Activated CD8-positive, alpha-beta memory T cell treated with anti-CD3 and anti-CD28 coated beads, Interleukin-2, amount 10 ng/mL, durations not matched to agents 7 days and 5 days (primary cell): ENCODE measurements at regions not wholly inside any gene's neighbourhood (a gene's known extent, or its start where the extent isn't known, plus 50 kb on each side); places are given as distances from the start of the nearest gene placed in this dataset.
A peak's percentile ranks its signal among the peaks of the same experiment; 100 is the strongest.
"Not testable (repeated sequence)": the region's sequence is repeated elsewhere in the genome, so short reads cannot be mapped to it uniquely, and the experiment has no call there.

ENCODE experiments used
- ATAC-seq: fragments of 150-1000 bp; cut with Tn5 transposase; one replicate; pipeline ENCODE4 v1.10.0; 2021; ENCODE audit warnings: moderate library complexity
- CTCF ChIA-PET: fragments of 350-600 bp; sonication (Branson Sonifier 250); formaldehyde crosslinking; loops from one replicate; lab custom pipeline; 2021; ENCODE audit warnings: antibody characterized with exemption; lab: Charles Lee
- DNase-seq: peaks from one replicate; pipeline ENCODE4 v3.0.0-alpha.2; 2020
- H3K27ac Mint-ChIP-seq: one replicate; pipeline ENCODE4 v1.8.0; 2021; ENCODE audit warnings: mild to moderate bottlenecking, mixed read lengths
- H3K27me3 Mint-ChIP-seq: one replicate; pipeline ENCODE4 v1.8.0; 2021; ENCODE audit warnings: mixed read lengths
- H3K36me3 Mint-ChIP-seq: one replicate; pipeline ENCODE4 v1.8.0; 2021; ENCODE audit warnings: mild to moderate bottlenecking, mixed read lengths
- H3K4me1 Mint-ChIP-seq: one replicate; pipeline ENCODE4 v1.8.0; 2021; ENCODE audit warnings: mixed read lengths
- H3K4me3 Mint-ChIP-seq: one replicate; pipeline ENCODE4 v1.8.0; 2021; ENCODE audit warnings: mild to moderate bottlenecking, moderate library complexity, mixed read lengths
- H3K9me3 Mint-ChIP-seq: one replicate; pipeline ENCODE4 v1.8.0; 2022; ENCODE audit warnings: low read depth, mixed read lengths

DNA sequence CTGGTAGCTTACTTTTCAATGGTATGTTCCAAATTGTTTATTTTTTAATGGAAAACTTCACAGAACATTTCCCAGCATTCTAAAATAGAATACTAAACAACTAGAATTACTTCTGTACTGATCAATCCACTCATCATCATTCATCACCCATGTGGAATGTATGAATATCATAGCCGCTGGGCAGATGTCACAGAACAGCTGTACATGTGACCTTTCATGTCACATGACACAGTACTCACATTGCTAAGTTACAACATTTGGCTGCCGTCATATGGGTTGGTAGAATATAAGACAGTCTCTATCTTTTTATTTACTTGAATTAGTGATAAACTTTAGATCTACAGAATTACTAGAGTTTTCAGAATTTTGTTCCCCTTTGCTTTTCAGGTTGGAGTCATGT is 387.6 kb downstream of the ZEB2 start:
- DNase-seq (no peak), ATAC-seq (no peak)
- Mint-ChIP-seq H3K4me1 (peaks cover 31% of the 10 kb centered on the region), H3K27ac (no peak overlapping the region), H3K27me3 (no peaks in the 10 kb centered on the region), H3K9me3 (no peaks in the 10 kb centered on the region), H3K36me3 (peaks cover 15% of the 10 kb centered on the region), H3K4me3 (no peak overlapping the region)
- CTCF ChIA-PET, result no interaction called here

DNA sequence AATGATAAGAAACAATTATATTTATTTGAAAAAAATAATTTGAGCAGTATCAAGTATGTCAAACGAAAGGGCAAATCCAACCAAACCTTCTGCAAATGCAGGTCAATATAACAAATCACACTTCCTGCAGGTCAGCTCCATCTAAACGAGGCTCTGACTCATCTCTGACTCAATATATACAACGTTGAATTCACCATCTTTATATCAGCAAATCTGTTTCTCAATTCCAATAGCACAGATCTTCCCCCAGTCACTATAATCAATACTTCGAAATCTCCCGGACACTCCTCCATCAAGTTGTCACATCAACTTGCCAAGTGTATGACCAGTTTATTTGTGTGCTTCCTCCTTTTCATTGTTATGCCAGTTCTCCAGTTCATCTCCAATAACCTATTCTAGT is 388.9 kb downstream of the ZEB2 start:
- DNase-seq, result no peak
- Mint-ChIP-seq H3K9me3 (no peaks in the 10 kb centered on the region), H3K27ac (no peak overlapping the region), H3K36me3 (peaks cover 20% of the 10 kb centered on the region), H3K4me3 (no peak overlapping the region), H3K27me3 (no peaks in the 10 kb centered on the region), H3K4me1 (peaks cover 41% of the 10 kb centered on the region)
- ATAC-seq, result no peak
- CTCF ChIA-PET, result no interaction called here

DNA sequence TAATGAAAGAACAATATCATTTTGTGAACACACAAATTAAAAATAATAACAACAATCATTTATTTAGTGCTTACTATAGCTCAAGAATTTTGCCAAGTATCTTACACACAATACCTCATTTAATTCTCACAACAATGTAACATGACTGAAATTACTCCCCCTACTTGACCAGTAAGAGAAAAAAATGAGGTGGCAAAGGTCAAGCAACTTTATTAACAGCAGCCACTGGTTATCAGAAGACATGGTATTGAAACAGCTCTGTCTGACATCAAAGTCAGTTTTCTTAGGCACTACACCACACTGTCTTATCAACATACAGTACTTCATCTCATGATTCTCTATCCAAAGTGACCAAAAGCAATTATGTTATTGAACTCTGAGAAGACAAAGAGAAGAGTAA is 389.4 kb downstream of the ZEB2 start:
- no peaks in the 10 kb centered on the region for H3K27me3 Mint-ChIP-seq
- H3K4me3 Mint-ChIP-seq, result no peak overlapping the region
- no peak overlapping the region for H3K27ac Mint-ChIP-seq
- DNase-seq (no peak), ATAC-seq (no peak)
- peaks cover 19% of the 10 kb centered on the region for H3K36me3 Mint-ChIP-seq
- H3K4me1 Mint-ChIP-seq, result peaks cover 42% of the 10 kb centered on the region
- H3K9me3 Mint-ChIP-seq, result no peaks in the 10 kb centered on the region
- CTCF ChIA-PET, result no interaction called here

DNA sequence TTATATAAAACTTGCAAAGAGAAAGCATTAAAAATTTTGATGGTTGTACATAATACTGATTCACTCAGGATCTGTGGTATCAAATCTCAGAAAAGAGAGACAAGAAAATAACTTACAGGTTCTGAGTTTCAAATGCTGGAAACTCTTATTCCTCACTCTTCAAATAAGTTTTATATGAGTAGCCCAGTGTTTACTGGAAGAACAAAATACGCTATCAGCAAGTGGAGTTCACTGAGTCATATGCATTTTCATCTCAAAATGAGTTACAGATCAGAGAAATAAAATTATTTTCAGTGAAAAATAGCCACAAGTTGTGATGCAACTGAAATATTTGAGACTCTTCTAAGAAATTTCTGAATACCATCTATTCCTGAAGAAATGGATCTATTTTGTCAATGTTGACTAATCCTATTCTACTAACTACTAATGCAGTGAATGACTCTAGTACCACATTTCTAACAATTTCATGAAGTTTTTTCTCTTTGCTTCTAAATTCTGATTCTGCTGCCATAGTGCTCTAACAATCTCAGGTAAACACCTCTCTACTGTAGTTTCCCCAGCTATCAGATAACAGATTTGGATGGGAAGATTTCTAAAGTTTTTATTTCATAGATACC is 391.7 kb downstream of the ZEB2 start:
- CTCF ChIA-PET, result no interaction called here
- DNase-seq, result no peak
- H3K27me3 Mint-ChIP-seq, result no peaks in the 10 kb centered on the region
- H3K9me3 Mint-ChIP-seq, result no peaks in the 10 kb centered on the region
- H3K4me3 Mint-ChIP-seq, result no peak overlapping the region
- peaks cover 42% of the 10 kb centered on the region for H3K4me1 Mint-ChIP-seq
- H3K27ac Mint-ChIP-seq, result peak overlapping the region; percentile 42
- peaks cover 25% of the 10 kb centered on the region for H3K36me3 Mint-ChIP-seq
- ATAC-seq, result no peak

DNA sequence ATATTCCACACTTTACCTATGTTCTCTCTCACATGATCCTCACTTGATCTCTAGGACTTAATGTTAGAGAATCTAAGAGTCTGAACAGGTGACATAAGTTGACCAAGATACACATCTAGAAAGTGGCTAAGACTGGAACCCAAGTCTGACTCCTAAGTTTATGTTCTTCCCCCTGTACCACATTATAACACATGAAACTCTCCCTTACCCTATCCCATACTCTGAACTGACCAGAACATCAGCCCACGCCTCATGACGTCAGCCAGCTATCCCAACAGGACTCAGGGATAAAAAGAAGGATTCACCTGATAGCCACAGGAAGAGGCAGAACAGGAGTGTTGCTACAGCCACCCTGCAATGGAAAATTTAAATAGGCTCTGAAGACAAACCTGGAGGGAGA is 392.2 kb downstream of the ZEB2 start:
- Mint-ChIP-seq H3K9me3 (no peaks in the 10 kb centered on the region), H3K27ac (peak overlapping the region; percentile 2), H3K4me3 (no peak overlapping the region), H3K27me3 (no peaks in the 10 kb centered on the region), H3K36me3 (peaks cover 25% of the 10 kb centered on the region), H3K4me1 (peaks cover 42% of the 10 kb centered on the region)
- CTCF ChIA-PET, result no interaction called here
- ATAC-seq, result no peak
- DNase-seq, result no peak

DNA sequence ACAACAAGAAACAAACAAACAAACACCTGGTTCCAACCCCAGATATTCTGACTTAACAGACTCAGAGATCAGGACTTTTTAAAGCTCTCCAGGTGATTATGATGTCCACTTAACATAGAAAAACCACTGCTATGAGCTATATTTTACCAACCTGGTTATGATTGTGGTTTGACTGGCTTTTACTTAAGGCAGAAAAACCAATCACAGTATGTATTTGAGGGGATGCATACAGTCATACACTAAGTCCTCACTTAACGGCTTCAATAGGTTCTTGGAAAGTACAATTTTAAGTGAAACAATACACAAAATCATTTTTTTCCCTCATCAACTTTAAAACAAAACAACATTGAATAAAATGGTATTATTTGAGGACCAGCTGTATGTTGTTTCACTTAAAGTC is 393.6 kb downstream of the ZEB2 start:
- CTCF ChIA-PET, result no interaction called here
- H3K27ac Mint-ChIP-seq, result no peak overlapping the region
- H3K9me3 Mint-ChIP-seq, result no peaks in the 10 kb centered on the region
- ATAC-seq, result no peak
- no peak overlapping the region for H3K4me3 Mint-ChIP-seq
- peaks cover 21% of the 10 kb centered on the region for H3K36me3 Mint-ChIP-seq
- H3K27me3 Mint-ChIP-seq, result no peaks in the 10 kb centered on the region
- no peak for DNase-seq
- H3K4me1 Mint-ChIP-seq, result peaks cover 39% of the 10 kb centered on the region

DNA sequence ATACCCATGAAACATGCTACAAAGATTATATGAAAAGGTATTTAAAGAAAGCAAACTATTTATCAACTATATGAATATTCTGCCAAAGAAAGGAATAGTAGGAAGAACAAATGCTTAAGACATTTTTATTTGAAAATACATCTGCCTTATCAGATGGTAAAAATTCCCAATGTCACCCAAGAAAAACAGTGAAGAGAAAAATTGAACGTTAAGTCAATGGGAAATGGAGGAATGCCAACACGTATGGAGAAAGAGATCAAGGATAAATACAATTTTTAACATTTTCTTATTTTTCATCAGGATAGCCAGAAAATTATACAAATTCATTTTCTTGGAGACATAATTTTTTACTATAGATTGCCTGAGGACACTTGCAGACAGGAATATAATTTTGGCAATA is 394.2 kb downstream of the ZEB2 start:
- Mint-ChIP-seq H3K4me3 (no peak overlapping the region), H3K27me3 (no peaks in the 10 kb centered on the region), H3K9me3 (no peaks in the 10 kb centered on the region), H3K4me1 (peaks cover 36% of the 10 kb centered on the region), H3K27ac (no peak overlapping the region), H3K36me3 (peaks cover 18% of the 10 kb centered on the region)
- ATAC-seq, result no peak
- no peak for DNase-seq
- CTCF ChIA-PET, result no interaction called here

DNA sequence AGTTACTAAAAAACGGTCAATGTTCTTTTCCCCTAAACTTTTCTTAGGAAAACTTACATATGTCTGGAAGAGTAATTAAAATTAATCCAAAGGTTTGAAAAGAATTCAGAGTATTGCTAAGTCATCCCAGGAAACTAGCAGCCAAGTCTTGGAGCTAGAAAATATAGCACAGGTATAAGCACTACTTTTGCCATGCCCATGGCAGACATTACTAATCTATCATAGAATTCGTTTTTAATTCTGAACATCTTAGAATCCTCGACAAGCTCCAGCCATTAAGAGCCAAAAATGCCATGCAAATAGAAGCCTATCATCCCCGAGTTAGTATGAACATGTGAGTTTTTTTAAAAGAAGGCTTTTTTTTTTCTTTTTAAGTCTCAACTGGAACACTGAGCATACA is 395.0 kb downstream of the ZEB2 start:
- DNase-seq (no peak), ATAC-seq (no peak)
- no peak overlapping the region for H3K27ac Mint-ChIP-seq
- peaks cover 30% of the 10 kb centered on the region for H3K4me1 Mint-ChIP-seq
- no peaks in the 10 kb centered on the region for H3K27me3 Mint-ChIP-seq
- H3K9me3 Mint-ChIP-seq, result no peaks in the 10 kb centered on the region
- peaks cover 18% of the 10 kb centered on the region for H3K36me3 Mint-ChIP-seq
- H3K4me3 Mint-ChIP-seq, result no peak overlapping the region
- CTCF ChIA-PET, result interaction anchor here (1.0 kb wide), 1 partner anchor 164 kb away, joined by 3 read pairs; no protein-coding TSS in a partner anchor

DNA sequence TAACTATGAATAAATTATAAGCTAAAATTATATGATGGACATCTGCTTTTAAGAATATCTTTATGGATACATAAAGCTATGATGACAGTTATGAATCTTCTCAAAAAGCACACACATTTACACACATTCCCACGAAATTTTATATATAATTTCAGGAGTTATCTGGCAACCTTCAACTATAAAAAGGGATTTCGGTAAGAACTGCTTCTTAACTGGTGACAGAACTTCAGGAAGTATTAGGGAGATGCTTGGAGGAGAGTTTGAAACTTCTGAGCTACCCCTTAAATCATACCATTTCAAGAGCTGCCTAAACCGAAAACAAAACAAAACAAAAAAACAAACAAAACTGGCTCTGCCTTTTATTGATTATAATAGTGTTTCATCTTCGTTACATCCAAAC is 399.4 kb downstream of the ZEB2 start:
- CTCF ChIA-PET, result interaction anchor here (0.6 kb wide), 1 partner anchor 111 kb away, joined by 4 read pairs; no protein-coding TSS in a partner anchor
- Mint-ChIP-seq H3K4me1 (peaks cover 6% of the 10 kb centered on the region), H3K4me3 (no peak overlapping the region), H3K9me3 (peaks cover 2% of the 10 kb centered on the region), H3K36me3 (peaks cover 18% of the 10 kb centered on the region), H3K27ac (no peak overlapping the region), H3K27me3 (no peaks in the 10 kb centered on the region)
- DNase-seq (no peak), ATAC-seq (no peak)

DNA sequence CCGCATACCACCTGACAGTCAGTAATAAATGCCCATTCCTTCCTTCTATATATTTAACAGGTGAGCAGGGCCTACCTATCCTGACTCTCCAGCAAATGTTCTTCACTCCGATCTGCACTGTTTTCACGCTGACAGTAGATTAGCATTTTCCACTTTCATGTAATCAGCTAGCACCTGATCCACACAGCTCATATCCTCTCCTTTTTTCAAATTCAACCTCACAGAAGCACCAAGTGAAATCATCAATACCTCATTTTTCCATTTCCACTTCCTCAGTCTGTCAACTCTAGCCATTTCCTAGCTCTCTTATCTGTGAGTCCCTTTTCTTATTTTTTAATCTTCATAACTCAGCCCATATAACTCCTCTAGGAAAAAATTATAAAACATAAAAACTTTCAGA is 402.8 kb downstream of the ZEB2 start:
- peaks cover 23% of the 10 kb centered on the region for H3K36me3 Mint-ChIP-seq
- CTCF ChIA-PET, result no interaction called here
- H3K27ac Mint-ChIP-seq, result no peak overlapping the region
- DNase-seq, result no peak
- ATAC-seq, result no peak
- peaks cover 8% of the 10 kb centered on the region for H3K4me1 Mint-ChIP-seq
- H3K4me3 Mint-ChIP-seq, result no peak overlapping the region
- peaks cover 2% of the 10 kb centered on the region for H3K9me3 Mint-ChIP-seq
- H3K27me3 Mint-ChIP-seq, result no peaks in the 10 kb centered on the region

DNA sequence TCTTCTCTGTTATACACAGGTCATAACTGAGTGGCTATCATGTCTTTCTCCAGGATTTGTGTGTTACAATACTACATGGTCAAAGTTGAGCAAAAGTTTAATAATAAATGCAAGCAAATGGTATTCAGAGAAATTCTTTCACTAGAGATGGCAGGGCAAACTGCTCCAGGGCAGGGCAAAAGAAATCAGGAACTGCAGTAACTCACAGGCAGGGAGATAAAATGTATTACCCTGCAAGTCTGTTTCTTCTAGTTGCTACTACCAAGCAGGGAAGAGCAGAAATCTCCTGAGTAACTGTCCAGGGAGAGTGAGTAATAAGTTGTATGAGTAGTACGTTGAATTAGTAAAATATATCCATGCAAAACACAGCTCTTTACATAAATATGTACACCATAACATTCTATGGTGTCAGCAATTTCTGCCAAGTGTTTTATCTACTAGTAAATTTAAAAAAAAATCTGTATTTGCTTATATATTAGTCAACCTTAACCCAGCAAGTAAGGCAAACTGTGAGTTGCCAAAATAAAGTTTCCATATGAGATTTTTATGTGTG is 404.1 kb downstream of the ZEB2 start:
- DNase-seq, result no peak
- H3K4me1 Mint-ChIP-seq, result peaks cover 8% of the 10 kb centered on the region
- H3K36me3 Mint-ChIP-seq, result peaks cover 26% of the 10 kb centered on the region
- H3K4me3 Mint-ChIP-seq, result no peak overlapping the region
- H3K27me3 Mint-ChIP-seq, result no peaks in the 10 kb centered on the region
- ATAC-seq, result no peak
- no peak overlapping the region for H3K27ac Mint-ChIP-seq
- CTCF ChIA-PET, result no interaction called here
- peaks cover 2% of the 10 kb centered on the region for H3K9me3 Mint-ChIP-seq

DNA sequence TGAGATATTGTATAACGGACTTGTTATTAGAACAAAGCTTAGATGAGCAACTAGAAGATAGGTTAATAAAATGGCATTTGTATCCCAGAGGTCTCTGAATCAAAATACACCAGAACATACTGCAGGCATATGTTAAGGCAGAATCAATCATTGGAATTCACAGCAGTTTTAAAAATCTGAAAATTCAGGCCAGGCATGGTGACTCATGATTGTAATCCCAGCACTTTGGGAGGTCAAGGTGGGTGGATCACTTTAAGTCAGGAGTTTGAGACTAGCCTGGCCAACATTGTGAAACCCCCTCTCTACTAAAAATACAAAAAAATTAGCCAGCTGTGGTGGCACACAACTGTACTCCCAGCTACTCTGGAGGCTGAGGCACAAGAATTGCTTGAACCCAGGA is 405.2 kb downstream of the ZEB2 start:
- Mint-ChIP-seq H3K4me3 (no peak overlapping the region), H3K27me3 (no peaks in the 10 kb centered on the region), H3K27ac (no peak overlapping the region), H3K36me3 (peaks cover 30% of the 10 kb centered on the region), H3K9me3 (peaks cover 2% of the 10 kb centered on the region), H3K4me1 (peaks cover 8% of the 10 kb centered on the region)
- DNase-seq (no peak), ATAC-seq (no peak)
- CTCF ChIA-PET, result no interaction called here

DNA sequence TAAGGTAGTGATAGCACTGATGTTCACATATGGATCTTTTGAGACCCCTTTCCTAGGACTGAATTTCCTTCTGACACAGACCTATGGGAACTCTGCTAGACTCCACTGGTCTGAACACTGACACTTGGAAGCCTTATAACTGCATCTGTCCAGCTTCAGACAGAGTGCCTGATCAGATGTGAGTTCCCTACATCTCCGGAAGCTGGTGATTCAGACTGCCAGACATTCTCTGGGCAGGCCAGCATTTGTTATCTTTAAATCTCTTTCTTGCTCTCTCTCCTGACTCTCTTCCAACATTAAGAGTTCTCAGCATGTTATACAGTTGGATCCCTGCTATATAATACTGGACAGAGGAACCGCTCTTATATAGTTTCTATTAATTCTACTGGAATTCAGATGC is 408.5 kb downstream of the ZEB2 start:
- Mint-ChIP-seq H3K36me3 (peaks cover 42% of the 10 kb centered on the region), H3K27ac (no peak overlapping the region), H3K27me3 (no peaks in the 10 kb centered on the region), H3K9me3 (peaks cover 11% of the 10 kb centered on the region), H3K4me1 (peaks cover 3% of the 10 kb centered on the region), H3K4me3 (no peak overlapping the region)
- CTCF ChIA-PET, result no interaction called here
- ATAC-seq, result no peak
- DNase-seq, result no peak

DNA sequence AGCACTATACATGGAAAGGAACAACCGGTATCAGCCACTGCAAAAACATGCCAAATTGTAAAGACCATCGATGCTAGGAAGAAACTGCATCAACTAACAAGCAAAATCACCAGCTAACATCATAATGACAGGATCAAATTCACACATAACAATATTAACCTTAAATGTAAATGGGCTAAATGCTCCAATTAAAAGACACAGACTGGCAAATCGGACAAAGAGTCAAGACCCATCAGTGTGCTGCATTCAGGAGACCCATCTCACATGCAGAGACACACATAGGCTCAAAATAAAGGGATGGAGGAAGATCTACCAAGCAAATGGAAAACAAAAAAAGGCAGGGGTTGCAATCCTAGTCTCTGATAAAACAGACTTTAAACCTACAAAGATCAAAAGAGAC is 413.8 kb downstream of the ZEB2 start:
- ATAC-seq, CTCF ChIA-PET: not testable (repeated sequence)

More for the DNA sequence above, 413.8 kb downstream of the ZEB2 start:
- not testable (repeated sequence) for H3K27me3 Mint-ChIP-seq, DNase-seq, H3K4me1 Mint-ChIP-seq, H3K27ac Mint-ChIP-seq, H3K4me3 Mint-ChIP-seq
- peaks cover 16% of the 10 kb centered on the region for H3K9me3 Mint-ChIP-seq
- peaks cover 52% of the 10 kb centered on the region for H3K36me3 Mint-ChIP-seq
